SK-N-SH treated with all-trans-retinoic acid at 6 μM for 48 hours (cell line): ENCODE measurements at regions not wholly inside any gene's neighbourhood (a gene's known extent, or its start where the extent isn't known, plus 50 kb on each side); places are given as distances from the start of the nearest gene placed in this dataset.

Experiments used
- ATAC-seq: fragments of 200-7000 bp; cut with Tn5 transposase; 3 replicates; pipeline ENCODE4 v1.9.1; 2020; ENCODE audit warnings: mild to moderate bottlenecking, moderate library complexity
- BACH2 ChIP-seq: fragments of 250-450 bp; sonication (Bioruptor Pico); IDR thresholded peaks from 2 replicates; pipeline ENCODE4 v1.9.0; 2021; ENCODE audit warnings: mild to moderate bottlenecking, borderline replicate concordance
- CREB5 ChIP-seq: fragments of 250-450 bp; sonication (Bioruptor Pico); IDR thresholded peaks from 2 replicates; pipeline ENCODE4 v1.5.1; 2020; ENCODE audit warnings: low read depth, mild to moderate bottlenecking, moderate library complexity
- CSDC2 ChIP-seq: fragments of 250-450 bp; sonication (Bioruptor Pico); IDR thresholded peaks from 2 replicates; pipeline ENCODE4 v1.5.0; 2020; ENCODE audit warnings: mild to moderate bottlenecking, moderate library complexity
- CSRNP3 ChIP-seq: fragments of 250-450 bp; sonication (Bioruptor Pico); IDR thresholded peaks from 2 replicates; pipeline ENCODE4 v1.5.1; 2021; ENCODE audit warnings: mild to moderate bottlenecking, moderate library complexity
- ESRRG ChIP-seq: fragments of 250-450 bp; sonication (Bioruptor Pico); IDR thresholded peaks from 2 replicates; pipeline ENCODE4 v1.6.1; 2021; ENCODE audit warnings: mild to moderate bottlenecking
- GLIS3 ChIP-seq: fragments of 250-450 bp; sonication (Bioruptor Pico); IDR thresholded peaks from 2 replicates; pipeline ENCODE4 v1.5.0; 2020; ENCODE audit warnings: mild to moderate bottlenecking, moderate library complexity
- ISL1 ChIP-seq: fragments of 250-450 bp; sonication (Bioruptor Pico); IDR thresholded peaks from 2 replicates; pipeline ENCODE4 v2.1.2; 2022; ENCODE audit warnings: mild to moderate bottlenecking, moderate library complexity
- PATZ1 ChIP-seq: fragments of 250-450 bp; sonication (Bioruptor Pico); IDR thresholded peaks from 2 replicates; pipeline ENCODE4 v1.8.0; 2020; ENCODE audit warnings: mild to moderate bottlenecking, moderate library complexity, borderline replicate concordance
- PPARA ChIP-seq: fragments of 250-450 bp; sonication (Bioruptor Pico); IDR thresholded peaks from 2 replicates; pipeline ENCODE4 v1.5.0; 2020; ENCODE audit warnings: mild to moderate bottlenecking, borderline replicate concordance
- RARB ChIP-seq: fragments of 250-450 bp; sonication (Bioruptor Pico); IDR thresholded peaks from 2 replicates; pipeline ENCODE4 v1.8.0; 2021; ENCODE audit warnings: mild to moderate bottlenecking, moderate library complexity
- SNAI2 ChIP-seq: fragments of 250-450 bp; sonication (Bioruptor Pico); IDR thresholded peaks from 2 replicates; pipeline ENCODE4 v1.5.0; 2020; ENCODE audit warnings: mild to moderate bottlenecking, moderate library complexity
- TOX ChIP-seq: fragments of 250-450 bp; sonication (Bioruptor Pico); IDR thresholded peaks from 2 replicates; pipeline ENCODE4 v1.8.0; 2021; ENCODE audit warnings: mild to moderate bottlenecking, moderate library complexity, borderline replicate concordance
- TSHZ2 ChIP-seq: fragments of 250-450 bp; sonication (Bioruptor Pico); IDR thresholded peaks from 2 replicates; pipeline ENCODE4 v1.5.0; 2020; ENCODE audit warnings: mild to moderate bottlenecking, moderate library complexity
- ZFP3 ChIP-seq: fragments of 250-450 bp; sonication (Bioruptor Pico); IDR thresholded peaks from 2 replicates; pipeline ENCODE4 v1.5.0; 2020; ENCODE audit warnings: mild to moderate bottlenecking, moderate library complexity
- ZNF565 ChIP-seq: fragments of 450-650 bp; formaldehyde crosslinking; conservative IDR thresholded peaks from 2 replicates; pipeline ENCODE4 v1.5.0; 2020; ENCODE audit warnings: low read depth, mild to moderate bottlenecking, moderate library complexity
- ZNF70 ChIP-seq: fragments of 450-650 bp; formaldehyde crosslinking; IDR thresholded peaks from 2 replicates; pipeline ENCODE4 v1.5.0; 2020; ENCODE audit warnings: mild to moderate bottlenecking, moderate library complexity
- ZNF8 ChIP-seq: fragments of 450-650 bp; formaldehyde crosslinking; IDR thresholded peaks from 2 replicates; pipeline ENCODE4 v1.5.0; 2020; ENCODE audit warnings: mild to moderate bottlenecking, moderate library complexity

GRCh38 chr10:47104786-47105385, 193.7 kb downstream of the PTPN20 start:
- TF ChIP-seq CSDC2 (no peak), RARB (CRISPR knock-in tag) (no peak), ZFP3 (CRISPR knock-in tag) (no peak), GLIS3 (no peak), ZNF565 (no peak), PATZ1 (CRISPR knock-in tag) (no peak), TSHZ2 (CRISPR knock-in tag) (no peak), CREB5 (CRISPR knock-in tag) (no peak), TOX (CRISPR knock-in tag) (no peak), ESRRG (CRISPR knock-in tag) (no peak), ISL1 (no peak), BACH2 (no peak), PPARA (CRISPR knock-in tag) (no peak), SNAI2 (CRISPR knock-in tag) (no peak)
- ATAC-seq: no peak

- TF ChIP-seq CSDC2: no peak
- TF ChIP-seq ZFP3 (CRISPR knock-in tag): no peak
- no peak for TF ChIP-seq ZNF565
- TF ChIP-seq, all 23 proteins: peak for 0
- ATAC-seq: no peak
Measured at GRCh38 chr10:47107007-47107747, 192.8 kb upstream of the GDF10 start.

- no peak for ATAC-seq
- TF ChIP-seq ZNF8 (no peak), PATZ1 (CRISPR knock-in tag) (no peak), CSDC2 (no peak), ZNF70 (CRISPR knock-in tag) (no peak), CSRNP3 (CRISPR knock-in tag) (no peak), CREB5 (CRISPR knock-in tag) (no peak)
- TF ChIP-seq, all 23 proteins: peak for 0
Measured at GRCh38 chr10:47109906-47110305, 190.1 kb upstream of the GDF10 start.
